HG02610 (cell line): ENCODE measurements at regions not wholly inside any gene's neighbourhood (a gene's known extent, or its start where the extent isn't known, plus 50 kb on each side); places are given as distances from the start of the nearest gene placed in this dataset.

ENCODE experiments used
- ATAC-seq: cut with Tn5 transposase; IDR thresholded peaks from one replicate; pipeline ENCODE4 v1.9.1; 2021; ENCODE audit warnings: mild to moderate bottlenecking, moderate library complexity; ENCODE audit not compliant: unreplicated experiment

DNA sequence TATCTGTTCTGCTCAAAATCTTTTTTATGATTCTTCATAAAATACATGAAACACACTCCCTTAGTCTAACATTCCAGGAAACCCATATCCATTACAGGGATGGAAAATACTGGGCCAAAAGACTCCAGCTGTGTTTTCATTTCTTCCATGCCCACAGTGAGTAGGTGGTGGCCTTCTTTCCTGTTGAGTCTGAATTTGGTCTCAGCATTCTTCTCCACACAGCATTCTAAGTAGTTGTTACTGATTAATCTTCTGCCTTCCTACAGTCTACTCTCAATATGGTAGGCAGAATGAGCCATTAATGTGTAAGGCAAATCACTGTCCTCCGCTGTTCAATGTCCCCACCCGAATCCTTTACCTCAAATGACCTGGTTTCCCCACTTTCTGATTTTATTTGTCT is 370.6 kb upstream of the RPS6KA3 start:
- no peak for ATAC-seq

- no peak for ATAC-seq
Measured at GRCh38 chrX:20633451-20633850, 366.7 kb upstream of the RPS6KA3 start.

DNA sequence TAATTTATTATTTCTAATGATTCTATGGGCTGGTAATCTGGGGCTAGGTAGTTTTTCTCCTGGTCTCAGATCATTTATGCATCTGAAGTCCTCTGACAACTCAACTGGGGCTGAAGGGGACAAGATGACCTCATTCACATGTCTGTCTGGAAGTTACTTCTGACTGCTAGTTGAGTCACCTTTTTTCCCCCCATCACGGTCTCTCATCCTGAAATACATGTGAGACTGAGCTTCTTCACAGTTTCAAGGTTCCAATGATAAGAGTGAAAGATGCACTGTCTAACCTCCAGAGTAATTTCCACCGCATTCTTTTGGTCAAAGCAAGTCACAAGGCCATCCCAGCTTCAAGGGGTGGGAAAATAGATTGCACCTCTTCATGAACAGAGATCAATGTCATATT is 356.7 kb upstream of the RPS6KA3 start:
- ATAC-seq: no peak

DNA sequence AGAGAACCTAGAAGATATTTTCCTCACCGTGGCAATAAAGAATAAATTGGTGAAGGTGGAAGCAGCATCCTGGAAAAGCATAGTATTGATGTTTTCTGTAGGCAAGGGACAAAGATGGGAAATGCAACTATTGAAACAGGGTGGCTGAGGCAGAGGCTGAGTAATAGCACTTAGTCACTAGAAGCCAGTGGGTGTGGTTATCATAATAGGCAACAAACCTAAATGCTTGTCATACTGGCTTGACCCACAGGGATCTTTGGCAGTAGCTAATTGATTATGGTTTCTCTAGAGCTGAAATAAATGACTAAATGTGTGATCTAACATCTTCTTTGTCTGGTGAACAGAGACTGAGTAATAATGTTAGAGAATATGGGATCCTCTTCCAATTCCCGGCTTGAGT is 353.6 kb upstream of the RPS6KA3 start:
- no peak for ATAC-seq

- ATAC-seq: no peak
Measured at GRCh38 chrX:20609916-20610415, 343.3 kb upstream of the RPS6KA3 start.

DNA sequence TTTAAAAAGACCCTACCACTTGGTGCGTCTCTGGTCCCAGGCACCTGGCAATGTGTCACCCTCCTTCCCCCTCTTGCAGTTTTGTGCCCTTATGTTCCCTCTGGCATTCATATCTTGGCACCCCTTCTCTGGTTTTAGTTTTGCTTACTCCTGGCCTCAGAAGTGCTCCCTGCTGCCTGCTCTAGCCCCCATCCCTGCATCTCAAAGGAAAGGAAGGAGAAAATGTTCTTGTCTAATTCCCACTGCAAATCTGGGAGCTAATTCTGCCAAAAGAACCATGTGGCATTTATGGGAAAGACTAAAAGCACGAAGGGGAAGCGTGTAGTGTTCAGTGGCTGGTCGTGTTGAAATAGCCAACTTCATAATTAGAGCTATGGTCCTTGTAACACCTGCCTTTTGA is 340.1 kb upstream of the RPS6KA3 start:
- no peak for ATAC-seq

- ATAC-seq: no peak
Measured at GRCh38 chrX:20596856-20597255, 330.1 kb upstream of the RPS6KA3 start.

DNA sequence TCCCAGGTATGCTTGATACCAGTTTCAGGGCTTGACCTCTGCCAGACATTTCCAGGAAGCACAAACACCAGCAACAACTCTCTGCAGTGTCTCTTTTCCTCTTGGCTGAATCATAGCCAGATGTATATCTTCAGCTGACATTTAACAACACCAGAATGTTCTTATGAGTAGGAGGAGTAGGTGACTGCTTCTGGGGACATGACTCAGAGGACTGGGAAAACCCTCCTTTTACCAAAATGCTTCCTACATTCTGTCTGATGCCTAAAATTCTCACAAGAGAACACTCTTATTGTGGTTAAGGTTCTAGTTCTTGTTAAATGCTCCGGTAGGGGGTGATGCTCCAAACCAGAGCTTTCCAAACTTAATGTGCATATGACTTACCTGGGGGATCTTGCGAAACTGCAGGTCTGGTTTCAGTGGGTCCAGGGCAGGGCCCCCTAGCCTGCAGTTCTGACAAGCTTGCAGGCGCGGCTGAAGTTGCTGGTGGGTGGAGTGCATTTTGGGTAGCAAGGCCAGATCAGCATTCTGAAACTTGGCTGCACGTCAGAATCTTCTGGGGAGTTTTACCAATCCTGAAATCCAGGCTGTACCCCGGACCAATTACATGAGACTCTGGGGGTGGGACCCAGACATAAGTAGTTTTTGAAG is 329.3 kb upstream of the RPS6KA3 start:
- ATAC-seq: peak; percentile 56

- no peak for ATAC-seq
Measured at GRCh38 chrX:20594985-20595384, 328.3 kb upstream of the RPS6KA3 start.

GRCh38 chrX:20593836-20594235 is 327.1 kb upstream of the RPS6KA3 start:
- ATAC-seq: no peak

- no peak for ATAC-seq
Measured at GRCh38 chrX:20593402-20593801, 326.7 kb upstream of the RPS6KA3 start.

DNA sequence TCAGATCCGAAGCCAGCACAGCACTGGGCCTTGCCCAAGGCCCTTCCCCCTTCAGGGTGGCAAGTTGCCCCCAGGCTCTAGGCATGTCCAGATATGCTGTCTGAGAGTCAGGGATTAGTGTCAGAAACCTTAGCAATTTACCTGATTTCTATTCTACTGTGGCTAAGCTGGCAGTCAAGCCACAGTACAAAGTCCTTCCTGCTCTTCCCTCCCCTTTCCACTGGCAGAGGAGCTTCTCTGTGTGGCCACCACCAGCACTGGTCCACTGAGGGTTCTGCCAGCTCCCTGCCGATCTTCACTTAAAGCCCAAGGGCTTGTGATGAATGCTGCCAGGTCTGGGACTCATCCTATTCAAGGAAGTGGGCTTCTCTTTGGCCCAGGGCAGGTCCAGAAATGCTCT is 324.5 kb upstream of the RPS6KA3 start:
- no peak for ATAC-seq

GRCh38 chrX:20585782-20586181 is 319.1 kb upstream of the RPS6KA3 start:
- no peak for ATAC-seq

DNA sequence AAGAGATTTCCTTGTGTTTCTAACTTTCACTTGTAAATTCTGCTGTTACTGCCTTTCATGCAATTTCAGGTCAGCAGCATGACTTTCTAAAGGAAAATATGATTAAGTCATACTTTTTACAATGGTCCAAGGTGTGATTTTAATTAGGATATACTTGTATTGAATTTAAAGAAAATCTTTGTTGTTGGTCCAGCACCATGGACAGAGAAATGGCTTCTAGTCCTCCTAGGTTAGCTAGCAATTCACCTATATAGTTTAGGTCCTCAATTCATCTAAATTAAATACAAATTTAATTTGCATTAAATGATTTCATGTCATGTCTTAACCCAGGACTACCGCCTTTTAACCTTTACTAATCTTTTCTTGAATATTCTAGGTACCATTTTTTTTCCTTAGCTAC is 304.9 kb upstream of the RPS6KA3 start:
- ATAC-seq: no peak

- ATAC-seq: peak; percentile 49
Measured at GRCh38 chrX:20567108-20567507, 300.4 kb upstream of the RPS6KA3 start.

- ATAC-seq: no peak
Measured at GRCh38 chrX:20547611-20548051, 280.9 kb upstream of the RPS6KA3 start.

DNA sequence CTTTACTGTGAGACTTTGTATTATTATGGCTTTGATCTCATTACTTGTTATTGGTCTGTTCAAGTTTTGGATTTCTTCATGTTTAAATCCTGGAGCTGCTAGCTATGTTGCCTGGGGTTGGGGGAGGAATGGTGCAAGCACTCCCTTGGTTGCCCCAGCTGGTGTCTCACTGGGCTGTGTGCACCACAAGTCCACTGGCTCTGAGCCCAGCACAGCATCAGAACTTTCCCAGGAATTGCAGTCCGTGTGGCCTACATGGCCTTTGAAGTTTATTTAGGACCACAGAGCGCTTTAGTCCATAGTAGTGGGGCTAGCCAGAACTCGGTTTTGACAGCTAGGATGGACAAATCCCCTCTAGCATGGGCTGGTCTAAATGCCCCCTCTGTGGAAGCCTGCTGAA is 278.8 kb upstream of the RPS6KA3 start:
- no peak for ATAC-seq

DNA sequence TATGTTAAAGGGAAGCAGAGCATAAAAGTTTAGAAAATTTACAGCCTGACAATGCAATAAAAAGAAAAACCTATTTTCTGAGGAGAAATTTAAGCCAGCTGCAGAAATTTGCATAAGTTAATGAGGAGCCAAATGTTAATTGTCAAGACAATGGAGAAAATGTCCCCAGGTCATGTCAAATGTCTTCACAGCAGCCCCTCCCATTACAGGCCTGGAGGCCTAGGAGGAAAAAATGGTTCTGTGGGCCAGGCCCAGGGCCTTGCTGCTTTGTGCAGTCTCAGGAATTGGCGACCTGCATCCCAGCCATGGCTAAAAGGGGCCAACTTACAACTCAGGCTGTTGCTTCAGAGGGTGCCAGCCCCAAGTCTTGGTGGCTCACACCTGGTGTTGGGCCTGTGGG is 275.4 kb upstream of the RPS6KA3 start:
- ATAC-seq: no peak

DNA sequence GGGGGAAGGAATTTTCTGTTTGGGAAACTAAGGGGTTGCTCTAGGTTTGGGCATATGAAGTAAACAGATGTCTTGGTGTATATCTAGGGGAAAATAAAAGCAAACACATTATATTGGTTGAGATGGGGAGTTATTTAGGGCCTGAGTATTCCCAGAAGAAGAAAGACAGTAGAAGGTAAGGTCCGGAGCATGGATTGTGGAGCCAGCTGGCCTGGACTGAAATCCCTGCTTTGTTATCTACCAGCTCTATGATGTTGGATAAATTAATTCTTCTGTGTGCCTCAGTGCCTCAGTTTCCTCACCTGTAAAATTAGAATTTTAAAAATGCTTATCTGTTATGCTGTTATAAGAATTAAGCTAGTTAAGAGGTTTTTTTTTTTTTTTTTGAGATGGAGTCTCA is 272.3 kb upstream of the RPS6KA3 start:
- no peak for ATAC-seq

DNA sequence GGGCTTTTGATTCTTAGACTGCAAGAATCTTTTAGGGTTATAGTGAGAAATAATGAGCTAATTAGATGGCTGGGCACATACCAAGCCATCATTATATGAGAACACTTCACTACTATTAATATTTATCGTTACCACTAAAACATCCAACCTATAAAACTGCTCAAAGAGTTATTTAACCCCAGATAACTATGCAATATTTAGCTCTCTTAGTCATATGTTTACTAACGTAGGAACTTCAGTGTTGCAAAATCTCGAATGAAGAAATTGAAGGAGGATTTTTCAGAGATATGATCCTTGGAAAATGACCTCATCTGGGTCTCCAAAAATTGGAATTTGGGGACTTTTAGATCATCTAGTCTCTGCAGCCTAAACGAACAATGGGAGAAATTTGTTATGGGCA is 265.0 kb upstream of the RPS6KA3 start:
- ATAC-seq: no peak

DNA sequence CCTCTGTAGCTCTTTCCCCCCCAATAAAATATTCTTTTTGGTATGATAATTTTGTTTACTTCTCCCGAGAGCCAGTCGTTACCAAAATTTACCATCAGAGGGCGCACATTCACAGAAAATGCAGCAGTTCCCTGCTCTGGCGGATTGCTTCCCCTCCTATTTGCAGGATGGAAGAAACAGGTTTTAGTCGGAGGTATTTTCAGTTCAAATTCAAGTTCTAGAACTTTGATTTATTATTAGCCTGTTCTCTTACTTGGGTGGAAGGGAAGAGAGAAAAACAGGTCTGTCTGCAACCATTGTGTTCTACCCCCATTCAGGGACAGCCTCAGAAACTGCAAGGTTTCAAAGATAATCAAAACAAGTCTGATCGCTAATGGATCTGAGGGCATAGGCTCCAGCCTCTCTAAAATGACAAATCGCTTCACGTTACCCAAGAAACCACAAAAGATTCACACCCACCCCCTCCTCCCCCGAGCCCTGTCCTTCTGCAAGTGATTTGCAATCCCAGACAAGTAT is 263.8 kb upstream of the RPS6KA3 start:
- no peak for ATAC-seq

- ATAC-seq: no peak
Measured at GRCh38 chrX:20529711-20530110, 263.0 kb upstream of the RPS6KA3 start.

- ATAC-seq: no peak
Measured at GRCh38 chrX:20529301-20529700, 262.6 kb upstream of the RPS6KA3 start.
